ENCODE measurements at regions not wholly inside any gene's neighbourhood (a gene's known extent, or its start where the extent isn't known, plus 50 kb on each side); places are given as distances from the start of the nearest gene placed in this dataset.

DNA sequence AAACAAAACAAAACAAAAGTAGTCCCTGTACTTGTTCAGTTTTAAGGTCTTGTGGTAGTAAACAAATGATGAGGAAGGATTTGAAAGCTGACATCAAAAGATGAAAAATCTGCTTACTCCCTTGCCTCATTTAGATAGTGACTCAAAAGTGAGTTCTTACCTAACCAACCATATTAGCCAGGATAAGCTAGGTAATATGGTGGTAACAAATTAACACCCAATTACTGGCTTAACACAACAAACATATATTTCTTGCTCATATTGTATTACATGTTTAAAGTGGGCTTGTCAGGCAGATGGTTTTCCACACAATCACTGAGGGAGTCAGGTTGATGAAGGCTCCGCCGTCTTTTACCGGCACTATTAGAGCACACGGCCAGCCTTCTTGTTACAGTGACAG is 189.7 kb downstream of the PPARGC1A start:
- Histone ChIP-seq H3K36me3 (replicated peaks in 1 of 2) (no peaks in the 10 kb centered on the region), H3K27me3 (no peaks in the 10 kb centered on the region), H3K9me3 (replicated peaks in 1 of 3) (no peaks in the 10 kb centered on the region), H3K27ac (no peak overlapping the region), H3K4me3 (no peak overlapping the region), H3K4me1 (replicated peaks in 1 of 2) (no peaks in the 10 kb centered on the region)
- intact Hi-C loops (cut with DNase I) = no loop called here
- WGBS, 4 donors = 93 to 100% (median 98%) methylated on average over 4 of the region's 4 CpGs
- no peak for TF ChIP-seq POLR2A (IDR thresholded peaks at IDR 0.05)
- TF ChIP-seq, protein P1, sequence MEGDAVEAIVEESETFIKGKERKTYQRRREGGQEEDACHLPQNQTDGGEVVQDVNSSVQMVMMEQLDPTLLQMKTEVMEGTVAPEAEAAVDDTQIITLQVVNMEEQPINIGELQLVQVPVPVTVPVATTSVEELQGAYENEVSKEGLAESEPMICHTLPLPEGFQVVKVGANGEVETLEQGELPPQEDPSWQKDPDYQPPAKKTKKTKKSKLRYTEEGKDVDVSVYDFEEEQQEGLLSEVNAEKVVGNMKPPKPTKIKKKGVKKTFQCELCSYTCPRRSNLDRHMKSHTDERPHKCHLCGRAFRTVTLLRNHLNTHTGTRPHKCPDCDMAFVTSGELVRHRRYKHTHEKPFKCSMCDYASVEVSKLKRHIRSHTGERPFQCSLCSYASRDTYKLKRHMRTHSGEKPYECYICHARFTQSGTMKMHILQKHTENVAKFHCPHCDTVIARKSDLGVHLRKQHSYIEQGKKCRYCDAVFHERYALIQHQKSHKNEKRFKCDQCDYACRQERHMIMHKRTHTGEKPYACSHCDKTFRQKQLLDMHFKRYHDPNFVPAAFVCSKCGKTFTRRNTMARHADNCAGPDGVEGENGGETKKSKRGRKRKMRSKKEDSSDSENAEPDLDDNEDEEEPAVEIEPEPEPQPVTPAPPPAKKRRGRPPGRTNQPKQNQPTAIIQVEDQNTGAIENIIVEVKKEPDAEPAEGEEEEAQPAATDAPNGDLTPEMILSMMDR (IDR thresholded peaks at IDR 0.05) = no peak
- no peak for DNase-seq

DNA sequence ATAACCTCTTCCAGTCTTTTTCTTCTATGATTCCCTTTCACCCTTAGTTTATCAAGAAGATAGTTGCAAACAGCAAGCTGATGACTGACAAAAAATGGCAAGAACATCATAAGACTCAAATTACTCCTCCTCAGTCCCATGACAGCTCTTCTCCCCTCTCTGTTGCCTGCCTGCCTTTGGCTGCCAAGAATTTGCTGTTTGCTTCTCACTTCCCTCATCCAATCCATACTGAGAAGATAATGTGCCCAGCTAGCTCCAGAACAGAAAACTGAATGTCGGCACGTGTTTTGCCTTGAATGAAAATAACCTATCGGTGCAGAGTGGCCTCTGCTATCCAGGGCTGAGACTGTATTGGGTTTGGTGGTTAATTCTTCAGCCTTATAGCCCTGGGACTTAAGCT is 192.1 kb downstream of the PPARGC1A start:
- Histone ChIP-seq H3K4me3 (no peak overlapping the region), H3K27me3 (no peaks in the 10 kb centered on the region), H3K4me1 (replicated peaks in 1 of 2) (no peaks in the 10 kb centered on the region), H3K9me3 (replicated peaks in 1 of 3) (no peaks in the 10 kb centered on the region), H3K27ac (no peak overlapping the region), H3K36me3 (replicated peaks in 1 of 2) (no peaks in the 10 kb centered on the region)
- 86 to 95% (median 90%) methylated on average over 3 of the region's 3 CpGs for WGBS, 4 donors
- no peak for DNase-seq
- intact Hi-C loops (cut with DNase I) = no loop called here
- TF ChIP-seq, protein P1 (IDR thresholded peaks at IDR 0.05) = no peak
- TF ChIP-seq POLR2A (IDR thresholded peaks at IDR 0.05) = no peak

DNA sequence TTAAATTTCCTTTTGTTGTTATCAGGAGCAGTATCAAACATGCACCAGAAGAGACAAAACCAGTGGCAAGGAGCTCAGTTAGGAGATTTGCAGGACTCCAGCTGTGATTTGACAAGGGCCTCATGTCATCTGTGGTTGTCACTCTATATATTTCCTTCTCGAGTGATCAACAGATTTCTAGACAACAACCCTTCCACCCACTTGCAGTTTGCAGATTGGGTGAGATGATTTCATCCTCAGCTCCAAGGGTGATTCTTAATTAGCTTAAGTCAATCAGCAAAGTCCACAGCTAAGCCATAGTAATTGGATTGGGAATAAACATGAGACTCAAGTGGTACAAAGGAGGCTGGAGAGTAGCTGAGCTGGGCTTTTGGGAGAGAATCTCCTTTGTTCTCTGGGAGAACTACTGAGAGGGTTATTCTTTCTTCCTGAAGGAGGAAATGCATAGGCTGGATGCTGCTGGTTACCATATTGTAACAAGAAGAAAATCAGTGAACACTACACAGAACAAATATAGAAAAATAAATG is 192.8 kb downstream of the PPARGC1A start:
- H3K4me1 ChIP-seq (replicated peaks in 1 of 2) = no peaks in the 10 kb centered on the region
- intact Hi-C loops (cut with DNase I) = no loop called here
- H3K4me3 ChIP-seq = no peak overlapping the region
- WGBS, 4 donors = 79 to 100% (median 87%) methylated on average over 1 of the region's 1 CpG
- TF ChIP-seq, protein P1 (IDR thresholded peaks at IDR 0.05) = no peak
- no peak for TF ChIP-seq POLR2A (IDR thresholded peaks at IDR 0.05)
- H3K36me3 ChIP-seq (replicated peaks in 1 of 2) = no peaks in the 10 kb centered on the region
- DNase-seq = no peak
- no peaks in the 10 kb centered on the region for H3K27me3 ChIP-seq
- no peaks in the 10 kb centered on the region for H3K9me3 ChIP-seq (replicated peaks in 1 of 3)
- no peak overlapping the region for H3K27ac ChIP-seq

DNA sequence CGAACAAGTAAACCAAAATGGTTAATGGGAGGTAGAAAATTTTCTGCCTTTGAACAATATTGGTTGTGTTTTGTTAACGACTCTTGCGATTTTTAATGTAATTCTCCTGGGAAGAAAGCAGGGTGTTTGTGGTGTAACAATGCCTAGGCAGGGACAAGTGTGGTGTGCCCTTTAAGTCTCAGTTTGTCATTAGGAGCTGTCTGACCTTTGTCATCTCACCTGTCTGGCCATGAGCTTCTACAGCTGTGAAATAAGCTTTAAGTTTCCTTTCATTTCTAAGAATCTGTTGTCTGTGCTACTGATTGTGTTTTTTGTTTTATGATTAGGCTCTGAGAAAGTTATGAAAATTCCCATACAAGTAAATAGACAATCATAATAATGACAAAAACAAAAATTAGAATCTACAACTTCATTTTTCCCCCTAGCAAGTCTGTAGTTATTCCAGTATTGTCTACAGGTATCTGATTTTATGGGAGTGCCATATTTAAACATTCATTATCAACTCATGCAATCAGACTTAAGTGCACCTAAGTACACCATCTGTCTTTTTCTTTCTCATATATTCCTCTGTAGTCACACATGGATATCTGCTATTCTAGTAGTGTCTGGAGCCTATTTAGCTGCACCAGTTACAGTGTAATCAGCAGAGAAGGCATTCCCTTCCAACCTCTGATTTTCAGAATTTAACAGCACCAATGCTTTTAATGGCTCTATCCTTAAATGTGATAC is 203.5 kb downstream of the PPARGC1A start:
- Histone ChIP-seq H3K27ac (no peak overlapping the region), H3K27me3 (no peaks in the 10 kb centered on the region), H3K4me1 (replicated peaks in 1 of 2) (no peaks in the 10 kb centered on the region), H3K36me3 (replicated peaks in 1 of 2) (no peaks in the 10 kb centered on the region), H3K9me3 (replicated peaks in 1 of 3) (no peaks in the 10 kb centered on the region), H3K4me3 (no peak overlapping the region)
- no peak for TF ChIP-seq POLR2A (IDR thresholded peaks at IDR 0.05)
- TF ChIP-seq, protein P1 (IDR thresholded peaks at IDR 0.05) = no peak
- DNase-seq = no peak
- intact Hi-C loops (cut with DNase I) = no loop called here
- 88 to 97% (median 92%) methylated on average over 3 of the region's 3 CpGs for WGBS, 4 donors
